Endodermal cell (in vitro differentiated cells): ENCODE measurements at regions not wholly inside any gene's neighbourhood (a gene's known extent, or its start where the extent isn't known, plus 50 kb on each side); places are given as distances from the start of the nearest gene placed in this dataset.

Experiments
- DNase-seq: peaks from one replicate; pipeline ENCODE4 v3.0.0-alpha.2; 2017
- H3K27ac ChIP-seq: 2 replicates; pipeline ENCODE4 v1.5.1; 2013; ENCODE audit warnings: mild to moderate bottlenecking, low read depth, low read length, moderate library complexity
- H3K27me3 ChIP-seq: 2 replicates; pipeline ENCODE4 v1.6.1; 2013; ENCODE audit warnings: mild to moderate bottlenecking, low read length, moderate library complexity; ENCODE audit not compliant: insufficient read depth, control insufficient read depth, poor library complexity, severe bottlenecking
- H3K36me3 ChIP-seq: 2 replicates; pipeline ENCODE4 v1.7.0; 2013; ENCODE audit warnings: mild to moderate bottlenecking, low read length, moderate library complexity; ENCODE audit not compliant: control insufficient read depth, insufficient read depth
- H3K4me1 ChIP-seq: one replicate; pipeline ENCODE4 v1.7.0; 2013; ENCODE audit warnings: low read length; ENCODE audit not compliant: control insufficient read depth, insufficient read depth
- H3K4me3 ChIP-seq: 2 replicates; pipeline ENCODE4 v1.5.1; 2013; ENCODE audit warnings: mild to moderate bottlenecking, low read length, moderate library complexity
- H3K9ac ChIP-seq: 2 replicates; pipeline ENCODE4 v1.6.1; 2013; ENCODE audit warnings: mild to moderate bottlenecking, low read length, moderate library complexity; ENCODE audit not compliant: poor library complexity, severe bottlenecking; ENCODE audit errors: extremely low read depth
- H3K9me3 ChIP-seq: 2 replicates; pipeline ENCODE4 v1.6.1; 2013; ENCODE audit warnings: mild to moderate bottlenecking, low read length, moderate library complexity; ENCODE audit not compliant: control insufficient read depth
- H3K27ac Mint-ChIP-seq: 2 replicates; pipeline ENCODE4 v1.8.0; 2020; ENCODE audit warnings: mixed read lengths
- H3K27me3 Mint-ChIP-seq: 2 replicates; pipeline ENCODE4 v1.8.0; 2021; ENCODE audit warnings: mild to moderate bottlenecking, mixed read lengths; ENCODE audit not compliant: insufficient read depth
- H3K36me3 Mint-ChIP-seq: 2 replicates; pipeline ENCODE4 v1.8.0; 2020; ENCODE audit warnings: low read depth, mixed read lengths
- H3K4me1 Mint-ChIP-seq: 2 replicates; pipeline ENCODE4 v1.8.0; 2020; ENCODE audit warnings: mixed read lengths
- H3K4me3 Mint-ChIP-seq: 2 replicates; pipeline ENCODE4 v1.8.0; 2020; ENCODE audit warnings: mild to moderate bottlenecking, moderate library complexity, mixed read lengths
- H3K9me3 Mint-ChIP-seq: 2 replicates; pipeline ENCODE4 v1.8.0; 2020; ENCODE audit warnings: mild to moderate bottlenecking, mixed read lengths
- WGBS, 2 experiments: methylation state at CpG; one replicate each; pipeline versions ENCODE4 v1.1.5 to v1.1.7; 2013; ENCODE audit warnings: missing lambda C conversion rate in 2 of 2, mixed read lengths in 1 of 2; ENCODE audit not compliant: insufficient coverage in 1 of 2, insufficient read length in 1 of 2; 5-methylcytosine and 5-hydroxymethylcytosine counted together
- TF ChIP-seq, protein P1 (sequence below): fragments of 200-600 bp; sonication (generic); conservative IDR thresholded peaks from 2 replicates; pipeline ENCODE4 v1.5.0; 2021; ENCODE audit warnings: antibody characterized with exemption, mild to moderate bottlenecking

DNA sequence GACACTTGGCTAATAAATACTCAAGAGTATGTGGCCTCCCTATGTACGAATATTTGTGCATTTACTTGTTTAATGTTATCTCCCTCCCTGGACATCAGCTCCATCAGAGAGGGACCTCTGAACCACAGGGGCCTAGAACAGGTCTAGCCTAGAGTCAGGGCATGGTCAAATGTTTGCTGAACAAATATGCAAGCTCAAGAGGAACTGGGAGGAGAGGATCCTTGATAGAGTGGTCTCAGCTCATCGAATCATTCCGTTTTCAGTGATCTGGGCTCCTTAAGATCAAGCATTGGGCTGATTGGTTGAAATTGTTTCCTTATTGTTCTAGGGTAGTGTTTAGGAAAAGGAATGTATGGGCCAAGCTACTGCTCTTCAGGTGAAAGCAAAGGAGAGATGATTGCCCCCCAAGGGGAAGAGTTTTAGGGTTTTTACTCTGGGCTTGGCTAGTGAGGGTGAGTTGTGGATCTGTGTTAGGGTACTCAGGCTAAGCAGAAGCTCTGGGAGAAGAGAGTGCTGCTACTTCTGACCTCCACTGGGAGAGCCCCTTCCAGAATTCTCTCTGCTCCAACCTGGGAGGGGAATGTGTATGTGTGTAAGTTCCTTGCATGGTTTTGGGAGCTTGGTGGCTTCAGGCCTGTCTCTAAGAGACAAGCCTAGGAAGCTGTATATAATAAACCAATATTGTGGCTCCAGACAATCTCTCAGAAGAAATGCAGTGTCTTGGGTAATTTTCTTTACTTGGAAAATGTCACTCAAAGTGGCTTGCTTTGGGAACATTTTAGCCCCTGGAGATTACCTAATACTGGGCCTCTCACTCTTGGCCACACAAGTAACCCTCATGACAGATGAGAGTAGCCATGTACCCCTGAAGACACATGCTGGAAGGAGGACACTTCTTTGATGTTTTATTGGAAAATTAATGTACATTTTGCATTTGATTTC, 110.0 kb downstream of the EMX2 start:
- peaks cover 13% of the 10 kb centered on the region for H3K27me3 Mint-ChIP-seq

DNA sequence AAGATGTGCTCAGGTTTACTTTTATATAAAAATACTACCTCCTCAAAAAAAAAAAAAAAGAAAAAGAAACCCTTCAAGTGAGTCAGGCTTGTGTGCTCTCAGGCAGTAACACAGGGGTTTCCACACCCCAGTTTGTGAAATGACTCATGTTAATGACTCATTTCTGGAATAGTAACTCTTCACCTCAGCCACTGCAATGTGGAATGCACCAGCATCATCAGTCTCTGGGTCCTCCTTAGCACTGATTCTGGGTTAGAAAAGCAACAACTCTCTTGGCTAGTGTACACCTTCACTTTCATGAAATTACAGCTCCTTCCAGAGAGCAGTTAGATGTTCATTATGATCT, 110.6 kb downstream of the EMX2 start:
- peaks cover 6% of the 10 kb centered on the region for H3K9me3 ChIP-seq
- Mint-ChIP-seq H3K4me1 (no peaks in the 10 kb centered on the region), H3K27ac (no peak overlapping the region), H3K9me3 (peaks cover 22% of the 10 kb centered on the region), H3K36me3 (no peaks in the 10 kb centered on the region), H3K27me3 (peaks cover 13% of the 10 kb centered on the region), H3K4me3 (no peak overlapping the region)
- H3K4me1 ChIP-seq: no peaks in the 10 kb centered on the region
- DNase-seq: no peak
- no peak overlapping the region for H3K27ac ChIP-seq
- H3K27me3 ChIP-seq: no peaks in the 10 kb centered on the region
- TF ChIP-seq, protein P1, sequence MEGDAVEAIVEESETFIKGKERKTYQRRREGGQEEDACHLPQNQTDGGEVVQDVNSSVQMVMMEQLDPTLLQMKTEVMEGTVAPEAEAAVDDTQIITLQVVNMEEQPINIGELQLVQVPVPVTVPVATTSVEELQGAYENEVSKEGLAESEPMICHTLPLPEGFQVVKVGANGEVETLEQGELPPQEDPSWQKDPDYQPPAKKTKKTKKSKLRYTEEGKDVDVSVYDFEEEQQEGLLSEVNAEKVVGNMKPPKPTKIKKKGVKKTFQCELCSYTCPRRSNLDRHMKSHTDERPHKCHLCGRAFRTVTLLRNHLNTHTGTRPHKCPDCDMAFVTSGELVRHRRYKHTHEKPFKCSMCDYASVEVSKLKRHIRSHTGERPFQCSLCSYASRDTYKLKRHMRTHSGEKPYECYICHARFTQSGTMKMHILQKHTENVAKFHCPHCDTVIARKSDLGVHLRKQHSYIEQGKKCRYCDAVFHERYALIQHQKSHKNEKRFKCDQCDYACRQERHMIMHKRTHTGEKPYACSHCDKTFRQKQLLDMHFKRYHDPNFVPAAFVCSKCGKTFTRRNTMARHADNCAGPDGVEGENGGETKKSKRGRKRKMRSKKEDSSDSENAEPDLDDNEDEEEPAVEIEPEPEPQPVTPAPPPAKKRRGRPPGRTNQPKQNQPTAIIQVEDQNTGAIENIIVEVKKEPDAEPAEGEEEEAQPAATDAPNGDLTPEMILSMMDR: no peak
- no peaks in the 10 kb centered on the region for H3K36me3 ChIP-seq
- H3K4me3 ChIP-seq: no peak overlapping the region
- H3K9ac ChIP-seq: no peak overlapping the region

More for the DNA sequence above, 110.0 kb downstream of the EMX2 start:
- H3K36me3 Mint-ChIP-seq: no peaks in the 10 kb centered on the region
- Histone ChIP-seq H3K9ac (no peak overlapping the region), H3K36me3 (no peaks in the 10 kb centered on the region), H3K27ac (no peak overlapping the region), H3K4me3 (no peak overlapping the region), H3K9me3 (peaks cover 6% of the 10 kb centered on the region), H3K27me3 (no peaks in the 10 kb centered on the region), H3K4me1 (no peaks in the 10 kb centered on the region)
- peaks cover 22% of the 10 kb centered on the region for H3K9me3 Mint-ChIP-seq
- TF ChIP-seq, protein P1: no peak
- H3K27ac Mint-ChIP-seq: no peak overlapping the region
- H3K4me3 Mint-ChIP-seq: no peak overlapping the region
- DNase-seq: no peak
- 90 to 100% methylated on average over 3 of the region's 3 CpGs for WGBS, 2 experiments
- no peaks in the 10 kb centered on the region for H3K4me1 Mint-ChIP-seq

DNA sequence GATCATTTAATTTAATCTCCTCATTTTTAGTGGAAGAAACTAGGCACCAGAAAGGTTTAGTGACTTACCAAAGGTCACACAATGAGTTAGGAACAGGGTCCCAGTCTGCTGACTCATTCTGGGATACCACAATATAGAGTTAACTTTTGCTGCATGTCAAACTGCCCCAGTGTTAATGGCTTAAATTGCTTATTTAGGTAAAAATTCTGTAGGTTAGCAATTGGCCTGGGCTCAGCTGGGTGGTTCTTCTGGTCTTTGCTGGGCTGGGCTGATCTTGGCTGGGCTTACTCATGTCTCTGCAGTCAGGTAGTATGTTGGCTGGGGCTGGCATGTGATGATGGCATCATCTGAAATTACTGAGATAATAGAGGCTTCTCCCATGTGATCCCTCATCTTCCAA, 111.6 kb downstream of the EMX2 start:
- H3K27ac Mint-ChIP-seq: no peak overlapping the region
- Histone ChIP-seq H3K4me1 (no peaks in the 10 kb centered on the region), H3K27me3 (no peaks in the 10 kb centered on the region), H3K9me3 (peaks cover 6% of the 10 kb centered on the region), H3K4me3 (no peak overlapping the region), H3K9ac (no peak overlapping the region), H3K27ac (no peak overlapping the region), H3K36me3 (no peaks in the 10 kb centered on the region)
- TF ChIP-seq, protein P1: no peak
- peaks cover 16% of the 10 kb centered on the region for H3K27me3 Mint-ChIP-seq
- no peak overlapping the region for H3K4me3 Mint-ChIP-seq
- DNase-seq: no peak
- no peaks in the 10 kb centered on the region for H3K36me3 Mint-ChIP-seq
- no peaks in the 10 kb centered on the region for H3K4me1 Mint-ChIP-seq
- peaks cover 22% of the 10 kb centered on the region for H3K9me3 Mint-ChIP-seq
